GM11168 (cell line): ENCODE measurements at regions not wholly inside any gene's neighbourhood (a gene's known extent, or its start where the extent isn't known, plus 50 kb on each side); places are given as distances from the start of the nearest gene placed in this dataset.

ENCODE experiments used
- in situ Hi-C: fragments of 300-500 bp; cut with MboI; formaldehyde crosslinking; loops from one replicate; pipeline ENCODE4 v1.12.0; 2022; ENCODE audit warnings: low sequenced_read_pairs; ENCODE audit not compliant: unreplicated experiment

- in situ Hi-C loops = no loop called here
These were observed 141.4 kb downstream of the MAFB start for GRCh38 chr20:40547483-40548091.

DNA sequence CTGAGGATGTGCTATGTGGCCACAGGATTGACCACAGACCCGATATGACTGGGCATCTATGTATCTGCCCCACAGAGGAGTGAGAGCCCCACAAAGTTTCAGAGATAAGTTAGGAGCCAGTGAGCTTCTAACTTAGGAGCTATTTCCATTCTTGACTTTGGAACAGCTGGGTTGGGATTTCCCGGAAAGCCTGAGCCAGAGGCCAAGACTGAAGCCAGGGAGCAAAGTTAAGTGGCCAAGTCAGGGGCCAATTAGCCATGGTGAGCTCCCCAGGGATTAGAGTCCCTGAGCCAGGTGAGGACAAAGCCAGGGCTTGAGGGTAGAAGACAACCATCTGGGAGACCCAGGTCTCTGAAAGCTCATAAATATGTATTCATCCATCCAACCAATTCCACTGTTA, 143.6 kb downstream of the MAFB start:
- in situ Hi-C loops = no loop called here

DNA sequence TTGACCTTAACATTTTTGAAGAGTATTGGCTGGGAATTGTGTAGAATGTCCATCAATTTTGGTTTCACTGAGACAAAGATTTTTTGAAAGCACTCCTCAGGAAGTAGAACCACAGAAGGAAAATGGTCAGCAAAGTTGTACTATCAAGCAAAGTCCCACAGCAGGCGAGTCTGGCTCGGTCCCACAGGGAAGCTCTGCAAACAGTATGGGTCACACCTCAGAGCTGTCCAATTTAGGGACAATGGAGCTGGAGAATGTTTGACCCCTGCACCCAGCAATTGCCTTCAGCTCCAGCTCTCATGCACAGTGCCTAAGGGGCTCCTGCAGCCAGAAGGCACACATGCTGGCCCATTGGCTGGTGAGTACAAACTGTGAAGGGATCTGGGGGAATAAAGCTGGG, 147.0 kb downstream of the MAFB start:
- in situ Hi-C loops = no loop called here

DNA sequence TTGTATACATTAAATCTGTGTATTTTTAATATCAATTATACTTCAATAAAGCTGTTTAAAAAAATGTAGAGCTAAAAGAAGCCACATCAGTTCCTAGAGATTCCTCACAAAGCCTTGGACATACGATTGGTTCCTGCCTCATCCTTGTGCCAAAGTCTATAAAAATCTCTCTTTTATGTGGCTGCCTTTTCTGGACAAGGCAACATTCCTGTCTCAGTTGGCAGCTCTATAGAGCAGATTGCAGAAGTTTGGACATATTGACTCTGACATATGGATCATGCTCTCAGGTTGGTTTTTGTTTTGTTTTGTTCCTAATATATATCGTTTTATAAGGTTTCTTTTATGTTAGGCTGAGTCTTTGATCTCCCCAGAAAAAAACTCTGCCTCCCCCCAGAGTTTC, 148.9 kb downstream of the MAFB start:
- in situ Hi-C loops = no loop called here

GRCh38 chr20:40538131-40538530, 150.9 kb downstream of the MAFB start:
- in situ Hi-C loops = no loop called here

GRCh38 chr20:40536808-40537207, 152.2 kb downstream of the MAFB start:
- in situ Hi-C loops = no loop called here

GRCh38 chr20:40535816-40536215, 153.2 kb downstream of the MAFB start:
- in situ Hi-C loops = no loop called here

DNA sequence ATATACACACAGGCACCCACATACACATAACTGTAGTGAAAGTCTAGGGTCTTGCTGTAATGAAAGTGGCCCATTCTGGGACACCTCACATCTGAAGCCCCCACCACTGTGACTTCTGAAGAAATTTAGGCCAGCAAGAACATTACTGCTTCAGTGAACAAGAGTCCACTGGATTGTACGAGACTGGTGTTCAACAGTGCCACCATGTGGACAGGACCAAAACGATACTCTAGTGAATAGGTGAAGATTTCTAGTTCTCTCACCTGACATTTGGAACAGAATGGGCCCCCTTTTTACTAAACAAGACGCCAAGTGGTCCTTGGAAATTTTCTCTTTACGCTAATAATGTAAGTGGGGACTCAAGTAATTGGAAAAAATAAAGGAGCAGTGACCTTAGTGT, 156.9 kb downstream of the MAFB start:
- in situ Hi-C loops = no loop called here

DNA sequence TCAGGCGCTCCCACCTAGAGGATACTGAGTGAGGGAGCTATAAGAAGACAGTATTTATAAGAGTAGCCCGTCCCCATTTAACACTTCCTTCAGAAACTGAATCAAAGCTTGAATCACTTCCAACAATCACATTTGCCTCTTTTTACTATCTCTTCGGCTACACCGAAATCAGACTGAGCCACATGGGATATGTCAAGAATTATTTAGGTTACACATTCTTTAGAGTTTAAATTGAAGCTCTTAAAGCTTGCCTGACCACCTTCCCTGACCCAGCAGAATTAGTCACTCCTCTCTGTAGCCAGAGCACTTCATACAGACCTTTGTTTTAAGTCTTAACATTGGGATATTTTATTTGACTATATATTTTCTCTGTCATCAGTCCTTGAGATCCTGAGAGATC, 163.7 kb downstream of the MAFB start:
- in situ Hi-C loops = no loop called here

DNA sequence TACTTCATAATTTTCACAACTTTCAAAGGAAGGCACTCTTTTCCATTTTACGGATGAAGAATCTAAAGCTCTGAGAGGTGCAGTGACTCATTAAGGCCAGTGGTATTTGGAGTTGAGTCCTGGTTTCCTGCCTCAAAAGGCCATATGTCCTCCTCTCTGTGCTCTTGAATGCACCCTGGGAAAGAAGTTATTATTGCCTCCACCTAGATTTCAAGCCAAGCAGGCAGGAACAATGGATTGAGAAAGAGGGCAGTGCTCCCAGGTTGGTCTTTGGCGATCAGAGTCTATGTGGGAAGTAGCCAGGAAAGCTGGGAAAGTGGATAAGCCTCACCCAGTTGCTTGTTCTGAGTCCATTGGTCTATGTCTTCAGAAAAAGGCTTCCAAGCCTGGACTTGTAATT, 165.0 kb downstream of the MAFB start:
- in situ Hi-C loops = no loop called here

GRCh38 chr20:40522405-40522804, 166.6 kb downstream of the MAFB start:
- in situ Hi-C loops = no loop called here

GRCh38 chr20:40521962-40522361, 167.1 kb downstream of the MAFB start:
- in situ Hi-C loops = no loop called here

GRCh38 chr20:40519918-40520317, 169.1 kb downstream of the MAFB start:
- in situ Hi-C loops = no loop called here

DNA sequence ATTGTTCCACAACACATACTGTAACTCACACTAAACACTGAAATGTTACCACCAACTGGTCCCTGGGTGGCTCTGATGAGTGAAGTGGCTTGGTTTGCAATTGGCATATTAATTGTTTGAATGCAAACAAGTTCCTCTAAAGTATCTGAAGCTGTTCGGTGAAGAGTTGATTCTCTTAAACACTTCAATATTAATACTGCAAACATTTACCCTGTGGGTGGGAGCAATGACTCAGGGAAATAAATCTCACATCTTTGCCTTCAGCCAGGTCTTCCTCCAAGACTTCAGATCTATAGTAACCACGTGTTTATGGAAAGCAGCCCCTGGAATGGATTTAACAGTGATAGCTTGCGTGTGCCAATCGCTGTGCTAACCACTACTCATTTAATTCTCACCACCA, 176.0 kb downstream of the MAFB start:
- in situ Hi-C loops = no loop called here

DNA sequence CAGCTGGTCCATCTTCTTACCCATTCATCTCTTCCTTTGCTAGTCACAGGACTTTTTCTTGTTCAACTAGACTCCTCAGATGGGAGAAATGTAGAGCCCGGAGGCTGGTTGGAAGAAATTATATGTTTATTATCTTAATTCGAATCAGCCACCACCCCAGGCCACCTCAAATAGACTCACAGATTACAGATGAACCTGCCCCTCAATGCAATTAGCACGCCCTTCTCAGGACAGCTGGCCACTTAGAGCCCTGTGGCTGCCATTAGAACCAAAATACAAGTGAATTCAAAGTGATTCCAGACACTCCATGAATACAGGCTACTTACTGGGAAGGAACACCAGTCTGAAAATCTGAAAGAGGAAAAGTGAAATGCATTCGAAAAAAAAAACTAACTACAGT, 176.4 kb downstream of the MAFB start:
- in situ Hi-C loops = no loop called here

- in situ Hi-C loops = no loop called here
These were observed 177.6 kb downstream of the MAFB start for GRCh38 chr20:40511478-40511877.

DNA sequence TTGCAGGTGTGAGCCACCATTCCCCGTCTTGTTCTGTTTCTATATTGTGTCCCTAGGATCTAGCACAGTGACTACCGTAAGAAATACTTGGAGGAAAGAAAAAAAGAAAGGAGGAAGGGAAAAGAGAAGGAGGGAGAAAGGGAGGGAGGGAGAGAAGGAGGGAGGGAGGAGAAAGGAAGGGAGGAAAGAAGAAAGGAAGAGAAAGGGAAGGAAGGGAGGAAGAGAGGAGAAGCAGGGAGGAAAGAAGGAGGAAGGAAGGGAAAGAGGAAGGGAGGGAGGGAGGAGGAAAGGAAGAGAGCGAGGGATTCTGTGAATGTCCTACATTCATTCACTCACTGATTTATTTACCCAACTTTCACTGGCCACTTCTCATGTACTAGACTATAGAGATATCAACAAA, 178.4 kb downstream of the MAFB start:
- in situ Hi-C loops = no loop called here

DNA sequence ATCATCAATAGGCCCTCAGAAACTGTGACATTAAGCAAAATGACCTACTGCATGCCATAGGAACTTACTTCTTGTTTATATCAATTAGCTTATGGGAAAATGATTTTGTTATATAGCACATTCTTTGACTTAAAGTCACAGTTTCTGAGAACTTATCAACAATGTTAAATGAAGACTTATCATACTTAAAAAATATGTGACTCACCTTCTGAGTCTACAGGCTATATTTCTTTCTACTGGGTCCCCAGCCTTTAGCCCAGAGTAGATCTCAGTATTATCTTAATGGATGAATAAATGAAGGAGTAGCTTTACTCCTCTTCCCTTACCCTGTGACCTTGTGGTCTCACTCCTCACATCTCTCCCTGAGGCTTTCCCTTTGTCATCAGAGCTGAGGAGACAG, 180.2 kb downstream of the MAFB start:
- in situ Hi-C loops = no loop called here

DNA sequence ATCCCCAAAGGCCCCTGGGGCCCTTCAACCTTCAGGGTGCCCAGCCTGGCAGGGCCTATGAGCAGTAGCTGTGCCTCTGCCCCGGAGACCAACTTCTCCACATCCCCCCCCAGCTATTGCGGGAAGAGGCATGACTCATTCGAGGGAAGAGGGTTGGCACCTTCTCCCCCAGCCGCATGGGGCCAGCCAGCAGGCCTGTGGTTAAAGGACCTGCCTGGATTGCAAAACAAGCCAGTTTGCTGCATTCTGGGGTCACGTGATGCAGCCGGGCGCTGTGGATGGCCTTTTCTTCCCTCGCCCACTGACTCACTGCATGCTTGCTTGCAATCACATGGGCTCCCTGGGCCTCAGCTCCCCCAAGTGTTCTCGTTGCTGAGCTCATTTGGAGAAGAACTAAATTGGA, 182.5 kb downstream of the MAFB start:
- in situ Hi-C loops = no loop called here

DNA sequence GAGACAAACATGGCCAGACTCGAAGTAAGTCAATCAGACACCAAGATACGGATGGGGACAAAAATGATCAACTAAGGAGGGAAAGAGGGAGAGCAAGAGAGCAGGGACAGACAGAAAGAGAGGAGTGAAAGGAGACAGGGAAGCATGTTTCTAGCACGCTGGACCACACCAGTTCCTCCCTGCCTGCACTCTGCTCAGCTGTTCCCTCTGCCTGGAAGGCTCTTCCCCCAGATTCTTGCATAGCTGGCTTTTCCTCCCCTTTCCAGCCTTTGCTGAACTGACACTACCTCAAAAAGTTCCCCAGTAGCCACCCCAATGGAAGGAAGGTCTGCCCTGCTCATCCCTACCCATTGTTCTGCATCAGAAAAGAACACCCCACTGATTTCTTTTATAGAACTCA, 185.9 kb downstream of the MAFB start:
- in situ Hi-C loops = no loop called here

DNA sequence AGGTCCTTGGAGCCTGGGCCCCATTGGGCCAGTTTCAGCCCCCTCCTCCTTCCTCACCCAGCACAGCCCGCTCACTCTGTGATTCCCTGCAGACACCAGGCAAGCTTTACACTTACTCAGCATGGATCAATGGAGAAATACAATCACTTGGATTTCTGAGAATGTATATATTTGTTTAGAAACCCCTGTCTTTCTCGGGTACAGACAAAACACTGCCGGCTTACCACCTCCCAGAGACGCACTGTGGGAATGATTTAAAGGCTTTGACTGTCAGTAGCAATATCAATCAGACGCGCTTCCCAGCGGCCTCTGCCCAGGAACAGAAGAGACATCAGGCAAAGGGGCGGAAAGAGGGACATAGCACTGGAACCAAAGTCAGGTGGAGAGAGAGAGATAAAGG, 186.5 kb downstream of the MAFB start:
- in situ Hi-C loops = no loop called here

DNA sequence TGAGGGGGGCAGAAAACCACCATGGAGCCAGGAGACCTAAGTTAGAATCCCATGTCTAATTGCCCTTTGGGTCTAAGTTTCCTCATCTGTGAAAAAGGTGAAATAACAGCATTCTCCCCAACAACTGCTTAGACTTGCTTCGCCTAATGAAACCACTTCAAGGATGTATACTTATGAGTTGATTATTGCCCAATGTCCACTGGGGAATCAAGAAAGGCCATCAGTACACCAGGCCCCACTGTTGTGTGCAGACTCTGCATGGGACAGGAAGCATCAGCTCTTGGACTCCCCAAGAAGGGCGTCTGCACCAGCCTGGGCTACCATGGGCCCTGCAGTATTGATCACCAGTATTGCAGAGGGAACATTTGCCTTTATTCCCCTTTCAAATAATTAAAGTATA, 189.6 kb downstream of the MAFB start:
- in situ Hi-C loops = no loop called here
